Aorta (tissue), 5 donors: ENCODE measurements at regions not wholly inside any gene's neighbourhood (a gene's known extent, or its start where the extent isn't known, plus 50 kb on each side); places are given as distances from the start of the nearest gene placed in this dataset.

Experiments
- ATAC-seq: fragments of 200-7000 bp; cut with Tn5 transposase; one replicate; pipeline ENCODE4 v1.9.1; 2022; ENCODE audit warnings: moderate library complexity; ENCODE audit not compliant: low FRiP score
- DNase-seq, 2 donors: peaks; one replicate each; pipeline ENCODE4 v3.0.0-alpha.2; 2020
- H3K27ac ChIP-seq, 2 donors: one replicate each; pipeline ENCODE4 v1.5.1; 2013; ENCODE audit warnings: low read length in 2 of 2, mild to moderate bottlenecking in 2 of 2, moderate library complexity in 2 of 2, control low read depth in 1 of 2, inconsistent platforms in 1 of 2, low read depth in 1 of 2
- H3K27me3 ChIP-seq, 2 donors: one replicate each; pipeline ENCODE4 v1.6.1; 2013; ENCODE audit warnings: control low read depth in 1 of 2, low read length in 1 of 2, mild to moderate bottlenecking in 1 of 2, moderate library complexity in 1 of 2; ENCODE audit not compliant: insufficient read depth in 2 of 2, control insufficient read depth in 1 of 2
- H3K36me3 ChIP-seq, 2 donors: one replicate each; pipeline ENCODE4 v1.6.1; 2013; ENCODE audit warnings: control low read depth in 1 of 2, low read length in 1 of 2, mild to moderate bottlenecking in 1 of 2; ENCODE audit not compliant: insufficient read depth in 2 of 2, control insufficient read depth in 1 of 2
- H3K4me1 ChIP-seq, 2 donors: one replicate each; pipeline ENCODE4 v1.6.1; 2013; ENCODE audit warnings: low read length in 2 of 2, control low read depth in 1 of 2, mild to moderate bottlenecking in 1 of 2, moderate library complexity in 1 of 2; ENCODE audit not compliant: insufficient read depth in 2 of 2, control insufficient read depth in 1 of 2
- H3K4me3 ChIP-seq, 2 donors: one replicate each; pipeline ENCODE4 v1.5.1; 2013; ENCODE audit warnings: low read length in 2 of 2, control low read depth in 1 of 2, mild to moderate bottlenecking in 1 of 2
- H3K9me3 ChIP-seq: one replicate; pipeline ENCODE4 v1.6.1; 2013; ENCODE audit warnings: mild to moderate bottlenecking, low read length; ENCODE audit not compliant: control insufficient read depth
- WGBS, 2 donors: extraction: QIAGEN DNeasy Blood & Tissue Kit; methylation state at CpG; one replicate each; pipeline ENCODE4 v1.1.7; 2013; 5-methylcytosine and 5-hydroxymethylcytosine counted together
- intact Hi-C, 2 donors: fragments of 100-400 bp; cut with DNase I; formaldehyde crosslinking; loops; one replicate each; pipeline versions ENCODE4 v1.14.2 to v1.15.0; 2022
- donor health status: healthy with polysubstance abuse.
- donor health status: Bipolar disorder and iron deficiency.
- donor health status: DM: no; HTN: no; CAD: no.
- donor health status: DM: no; HTN: no; CAD: no.
- donor health status: DM: yes; HTN: yes; CAD: no.

- Histone ChIP-seq H3K27me3 (no peaks in the 10 kb centered on the region), H3K36me3 (no peaks in the 10 kb centered on the region), H3K4me3 (no peak overlapping the region), H3K27ac (no peak overlapping the region), H3K9me3 (peaks cover 3% of the 10 kb centered on the region), H3K4me1 (no peaks in the 10 kb centered on the region)
- intact Hi-C loops, result no loop called here
- ATAC-seq (no peak), DNase-seq (no peak)
- 95 to 97% methylated on average over 6 of the region's 6 CpGs for WGBS, 2 donors
Measured at GRCh38 chr2:236404346-236404745, 140.1 kb upstream of the ASB18 start.

DNA sequence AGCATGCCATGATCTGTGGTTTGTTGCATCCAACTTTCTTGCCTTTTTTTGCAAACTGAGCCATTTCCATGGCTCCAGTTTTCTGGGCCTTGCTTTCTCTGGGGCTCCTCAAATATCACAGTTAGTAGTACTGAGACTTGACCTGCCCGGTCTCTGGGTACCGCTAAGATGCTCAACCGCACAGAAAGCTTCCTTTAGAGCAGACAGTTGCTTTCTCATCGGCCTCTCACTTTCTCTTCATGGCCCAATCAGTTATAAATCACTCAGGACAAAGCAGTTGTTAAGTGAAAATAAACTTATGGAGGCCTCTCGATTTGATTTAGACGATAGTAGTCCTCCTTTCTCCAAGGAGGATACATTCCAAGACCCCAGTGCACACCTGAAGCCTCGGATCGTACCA is 141.2 kb upstream of the ASB18 start:
- H3K4me1 ChIP-seq, result no peaks in the 10 kb centered on the region
- intact Hi-C loops, result no loop called here
- peaks cover 3% of the 10 kb centered on the region for H3K9me3 ChIP-seq
- WGBS, 2 donors, result 89 to 94% methylated on average over 8 of the region's 8 CpGs
- H3K4me3 ChIP-seq, result no peak overlapping the region
- H3K27me3 ChIP-seq, result no peaks in the 10 kb centered on the region
- no peak overlapping the region for H3K27ac ChIP-seq
- H3K36me3 ChIP-seq, result no peaks in the 10 kb centered on the region
- ATAC-seq, result no peak
- DNase-seq, result no peak

- DNase-seq (no peak), ATAC-seq (no peak)
- 96 to 97% methylated on average over 7 of the region's 7 CpGs for WGBS, 2 donors
- H3K4me3 ChIP-seq, result no peak overlapping the region
- no peaks in the 10 kb centered on the region for H3K36me3 ChIP-seq
- no peaks in the 10 kb centered on the region for H3K4me1 ChIP-seq
- H3K9me3 ChIP-seq, result peaks cover 3% of the 10 kb centered on the region
- no peaks in the 10 kb centered on the region for H3K27me3 ChIP-seq
- no peak overlapping the region for H3K27ac ChIP-seq
- intact Hi-C loops, result no loop called here
Measured at GRCh38 chr2:236408090-236408489, 143.9 kb upstream of the ASB18 start.

DNA sequence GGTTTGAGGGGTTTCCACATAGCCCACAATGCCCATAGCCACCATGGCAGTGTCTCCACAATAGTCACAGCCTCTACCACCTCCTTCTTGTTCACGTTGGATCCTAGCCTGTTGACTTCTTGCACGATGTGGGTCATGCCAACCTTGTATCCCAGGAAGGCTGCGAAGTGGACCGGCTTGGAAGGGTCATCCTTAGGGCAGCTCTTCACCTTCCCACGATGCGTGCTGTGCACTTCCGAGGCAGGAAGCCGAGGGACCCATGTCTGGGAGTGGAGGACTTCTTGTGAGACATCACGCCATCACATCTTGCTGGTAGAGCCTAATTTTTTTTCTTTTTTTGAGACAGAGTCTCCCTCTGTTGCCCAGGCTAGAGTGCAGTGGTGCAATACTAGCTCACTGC is 144.6 kb upstream of the ASB18 start:
- Histone ChIP-seq H3K4me3 (no peak overlapping the region), H3K27me3 (no peaks in the 10 kb centered on the region), H3K36me3 (no peaks in the 10 kb centered on the region), H3K27ac (no peak overlapping the region), H3K4me1 (no peaks in the 10 kb centered on the region), H3K9me3 (peaks cover 3% of the 10 kb centered on the region)
- ATAC-seq (no peak), DNase-seq (no peak)
- intact Hi-C loops, result no loop called here
- WGBS, 2 donors, result 94 to 97% methylated on average over 9 of the region's 9 CpGs

DNA sequence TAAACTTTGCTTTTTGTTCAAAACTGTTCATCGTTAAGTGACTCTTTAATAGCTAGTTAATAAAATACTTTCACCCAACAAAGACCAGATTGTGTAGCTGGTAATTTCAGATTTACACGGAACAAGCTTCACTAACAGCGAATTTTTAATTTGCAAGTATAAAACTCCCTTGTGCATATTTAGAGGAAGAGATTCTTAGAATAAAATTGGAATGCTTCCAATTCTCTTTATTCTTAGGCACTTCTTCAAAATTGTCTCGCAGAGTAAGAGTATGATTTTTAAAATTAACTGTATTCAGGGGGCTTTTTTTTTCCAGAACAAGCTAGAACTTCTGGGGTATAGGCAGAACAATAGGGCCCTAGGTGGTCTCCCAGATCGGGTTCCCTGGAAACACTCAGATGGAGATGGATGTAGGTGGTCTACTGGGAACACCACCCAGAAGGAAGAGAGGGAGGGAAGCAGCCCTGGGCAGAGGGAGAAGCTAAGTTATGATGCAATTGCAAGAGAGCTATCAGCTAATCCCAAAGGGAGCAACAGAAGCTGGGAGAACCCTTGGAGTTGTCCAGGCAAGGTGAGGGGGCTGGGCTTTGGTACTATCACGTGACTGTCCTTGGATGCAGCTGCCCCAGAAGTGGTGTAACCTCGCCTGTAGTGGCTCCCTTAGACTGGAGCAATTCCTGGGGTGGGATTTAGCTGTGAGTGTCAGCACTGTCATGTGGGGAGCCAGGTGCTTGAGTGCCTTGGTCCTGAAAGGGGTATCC is 151.7 kb upstream of the ASB18 start:
- Histone ChIP-seq H3K4me1 (no peaks in the 10 kb centered on the region), H3K36me3 (no peaks in the 10 kb centered on the region), H3K27me3 (no peaks in the 10 kb centered on the region), H3K4me3 (no peak overlapping the region), H3K27ac (no peak overlapping the region), H3K9me3 (no peaks in the 10 kb centered on the region)
- no peak for DNase-seq
- intact Hi-C loops, result no loop called here
- no peak for ATAC-seq
- 73 to 76% methylated on average over 7 of the region's 7 CpGs for WGBS, 2 donors

DNA sequence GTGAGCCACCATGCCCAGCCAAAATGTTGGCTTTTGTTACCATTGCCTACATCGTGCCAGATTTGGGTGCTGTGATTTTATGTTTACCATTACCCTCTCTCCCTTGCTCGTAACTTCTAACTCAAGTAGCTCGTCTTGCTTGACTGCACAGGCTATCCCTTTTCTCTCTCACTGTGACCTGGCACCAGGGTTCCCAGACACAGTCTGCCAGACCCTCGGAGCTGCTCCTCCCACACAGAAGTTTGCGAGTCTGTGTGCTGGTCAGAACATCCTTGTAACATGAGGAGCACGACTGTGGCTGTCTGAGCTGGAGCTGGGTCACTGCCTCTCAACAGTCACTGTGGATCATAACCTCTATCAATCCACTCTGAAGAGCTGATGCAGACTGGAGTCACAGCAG is 152.5 kb upstream of the ACKR3 start:
- DNase-seq, result no peak
- WGBS, 2 donors, result 63 to 68% methylated on average over 6 of the region's 6 CpGs
- H3K4me3 ChIP-seq, result no peak overlapping the region

GRCh38 chr2:236430584-236430983 is 139.0 kb upstream of the ACKR3 start:
- Histone ChIP-seq H3K9me3 (no peaks in the 10 kb centered on the region), H3K27ac (no peak overlapping the region), H3K4me1 (no peaks in the 10 kb centered on the region), H3K4me3 (no peak overlapping the region), H3K27me3 (no peaks in the 10 kb centered on the region), H3K36me3 (no peaks in the 10 kb centered on the region)
- intact Hi-C loops, result no loop called here
- DNase-seq, result no peak
- WGBS, 2 donors, result 31% methylated on average over 2 of the region's 2 CpGs
- no peak for ATAC-seq

More for the DNA sequence above, 152.5 kb upstream of the ACKR3 start:
- Histone ChIP-seq H3K4me1 (no peaks in the 10 kb centered on the region), H3K36me3 (no peaks in the 10 kb centered on the region), H3K27me3 (no peaks in the 10 kb centered on the region), H3K27ac (no peak overlapping the region), H3K9me3 (no peaks in the 10 kb centered on the region)
- no peak for ATAC-seq
- intact Hi-C loops, result no loop called here

- DNase-seq, result no peak
- H3K9me3 ChIP-seq, result no peaks in the 10 kb centered on the region
- no peaks in the 10 kb centered on the region for H3K27me3 ChIP-seq
- ATAC-seq, result no peak
- H3K4me1 ChIP-seq, result no peaks in the 10 kb centered on the region
- H3K36me3 ChIP-seq, result no peaks in the 10 kb centered on the region
- no peak overlapping the region for H3K27ac ChIP-seq
- no peak overlapping the region for H3K4me3 ChIP-seq
- intact Hi-C loops, result no loop called here
- 74 to 86% methylated on average over 3 of the region's 3 CpGs for WGBS, 2 donors
Measured at GRCh38 chr2:236434593-236434992, 135.0 kb upstream of the ACKR3 start.

- Histone ChIP-seq H3K27me3 (no peaks in the 10 kb centered on the region), H3K27ac (no peak overlapping the region), H3K9me3 (no peaks in the 10 kb centered on the region), H3K4me1 (no peaks in the 10 kb centered on the region), H3K4me3 (no peak overlapping the region), H3K36me3 (no peaks in the 10 kb centered on the region)
- DNase-seq (no peak), ATAC-seq (no peak)
- intact Hi-C loops, result no loop called here
- 78 to 81% methylated on average over 6 of the region's 6 CpGs for WGBS, 2 donors
Measured at GRCh38 chr2:236440110-236440881, 129.3 kb upstream of the ACKR3 start.
